ENCODE measurements at regions not wholly inside any gene's neighbourhood (a gene's known extent, or its start where the extent isn't known, plus 50 kb on each side); places are given as distances from the start of the nearest gene placed in this dataset.

DNA sequence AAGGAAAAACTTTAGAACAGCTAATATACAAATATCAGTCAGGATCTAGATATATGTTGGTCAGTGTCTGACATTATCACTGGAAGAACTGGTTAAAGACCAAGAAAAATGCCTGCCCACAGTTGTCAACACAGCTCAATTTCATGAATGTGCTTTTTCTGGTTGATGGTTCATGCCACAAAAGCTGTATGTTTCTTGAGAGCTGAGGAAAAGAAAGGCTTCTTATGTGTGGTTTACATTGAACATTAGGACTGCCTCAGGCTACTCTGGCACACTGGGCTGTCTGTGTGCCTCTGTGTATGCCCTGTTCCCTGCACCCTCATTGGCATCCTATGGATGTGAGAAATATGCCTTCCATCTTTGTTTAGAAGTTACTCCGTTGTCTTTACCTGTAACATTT, 218.8 kb upstream of the RGS6 start:
- Mint-ChIP-seq H3K4me3 (ENCODE audit: unreplicated experiment) (no peak overlapping the region), H3K36me3 (ENCODE audit: insufficient read depth, unreplicated experiment) (peaks cover 20% of the 10 kb centered on the region)
- POLR2A ChIA-PET, result interaction anchor here (1.0 to 1.4 kb wide), 5 partner anchors 10 to 392 kb away, joined by 3 to 4 read pairs (median 4); no protein-coding TSS in a partner anchor

DNA sequence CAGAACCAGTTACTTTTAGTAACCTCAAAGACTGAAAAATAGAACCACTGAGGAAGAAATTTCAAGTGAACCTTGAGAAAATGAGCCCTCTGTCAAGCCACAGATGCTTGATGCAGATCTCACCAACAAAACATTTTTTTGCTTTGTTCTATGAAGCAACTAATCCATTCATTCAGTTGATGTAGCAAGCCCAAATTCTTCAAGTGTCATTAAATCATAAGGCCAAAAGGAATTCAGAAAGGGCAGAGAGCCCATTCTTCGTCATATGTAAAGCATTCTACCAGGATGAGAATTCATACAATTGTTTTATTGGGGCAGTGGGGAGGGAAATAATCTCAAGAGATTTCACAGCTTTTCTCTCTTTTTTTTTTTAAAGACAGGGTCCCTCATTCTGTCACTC, 218.0 kb upstream of the RGS6 start:
- Mint-ChIP-seq H3K36me3 (ENCODE audit: insufficient read depth, unreplicated experiment) (peaks cover 19% of the 10 kb centered on the region), H3K27ac (ENCODE audit: low read depth, unreplicated experiment) (peak overlapping the region; percentile 51), H3K4me3 (ENCODE audit: unreplicated experiment) (no peak overlapping the region), H3K27me3 (ENCODE audit: insufficient read depth, unreplicated experiment) (no peaks in the 10 kb centered on the region), H3K9me3 (ENCODE audit: unreplicated experiment) (no peaks in the 10 kb centered on the region), H3K4me1 (ENCODE audit: insufficient read depth, unreplicated experiment) (peaks cover 36% of the 10 kb centered on the region)
- TF ChIP-seq, protein P1, sequence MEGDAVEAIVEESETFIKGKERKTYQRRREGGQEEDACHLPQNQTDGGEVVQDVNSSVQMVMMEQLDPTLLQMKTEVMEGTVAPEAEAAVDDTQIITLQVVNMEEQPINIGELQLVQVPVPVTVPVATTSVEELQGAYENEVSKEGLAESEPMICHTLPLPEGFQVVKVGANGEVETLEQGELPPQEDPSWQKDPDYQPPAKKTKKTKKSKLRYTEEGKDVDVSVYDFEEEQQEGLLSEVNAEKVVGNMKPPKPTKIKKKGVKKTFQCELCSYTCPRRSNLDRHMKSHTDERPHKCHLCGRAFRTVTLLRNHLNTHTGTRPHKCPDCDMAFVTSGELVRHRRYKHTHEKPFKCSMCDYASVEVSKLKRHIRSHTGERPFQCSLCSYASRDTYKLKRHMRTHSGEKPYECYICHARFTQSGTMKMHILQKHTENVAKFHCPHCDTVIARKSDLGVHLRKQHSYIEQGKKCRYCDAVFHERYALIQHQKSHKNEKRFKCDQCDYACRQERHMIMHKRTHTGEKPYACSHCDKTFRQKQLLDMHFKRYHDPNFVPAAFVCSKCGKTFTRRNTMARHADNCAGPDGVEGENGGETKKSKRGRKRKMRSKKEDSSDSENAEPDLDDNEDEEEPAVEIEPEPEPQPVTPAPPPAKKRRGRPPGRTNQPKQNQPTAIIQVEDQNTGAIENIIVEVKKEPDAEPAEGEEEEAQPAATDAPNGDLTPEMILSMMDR (IDR thresholded peaks at IDR 0.05; ENCODE audit: unreplicated experiment), result no peak
- intact Hi-C loops (cut with micrococcal nuclease), result loop anchor here (5.0 kb wide), 1 partner anchor 392 kb away; the partner anchor contains the start of gene SIPA1L1
- POLR2A ChIA-PET, result interaction anchor here (0.6 kb wide), 1 partner anchor 161 kb away, joined by 4 read pairs; no protein-coding TSS in a partner anchor
- CTCF ChIA-PET, result interaction anchor here (1.2 to 1.6 kb wide), 4 partner anchors 24 to 578 kb away, joined by 3 to 4 read pairs (median 4); no protein-coding TSS in a partner anchor
- peak; percentile 64 for DNase-seq (ENCODE audit: unreplicated experiment)
- BruUV-seq (replicated peaks), result no TSS peak

More for the DNA sequence above, 218.8 kb upstream of the RGS6 start:
- peak; percentile 27 for DNase-seq (ENCODE audit: unreplicated experiment)
- peak overlapping the region; percentile 51 for H3K27ac Mint-ChIP-seq (ENCODE audit: low read depth, unreplicated experiment)
- TF ChIP-seq, protein P1 (IDR thresholded peaks at IDR 0.05; ENCODE audit: unreplicated experiment), result no peak
- intact Hi-C loops (cut with micrococcal nuclease), result loop anchor here (5.0 kb wide), 1 partner anchor 391 kb away; the partner anchor contains the start of gene SIPA1L1
- no TSS peak for BruUV-seq (replicated peaks)
- H3K4me1 Mint-ChIP-seq (ENCODE audit: insufficient read depth, unreplicated experiment), result peaks cover 36% of the 10 kb centered on the region
- CTCF ChIA-PET, result interaction anchor here (0.6 to 2.1 kb wide), 5 partner anchors 250 to 571 kb away, joined by 3 to 12 read pairs (median 3); no protein-coding TSS in a partner anchor
- no peaks in the 10 kb centered on the region for H3K9me3 Mint-ChIP-seq (ENCODE audit: unreplicated experiment)
- H3K27me3 Mint-ChIP-seq (ENCODE audit: insufficient read depth, unreplicated experiment), result no peaks in the 10 kb centered on the region

DNA sequence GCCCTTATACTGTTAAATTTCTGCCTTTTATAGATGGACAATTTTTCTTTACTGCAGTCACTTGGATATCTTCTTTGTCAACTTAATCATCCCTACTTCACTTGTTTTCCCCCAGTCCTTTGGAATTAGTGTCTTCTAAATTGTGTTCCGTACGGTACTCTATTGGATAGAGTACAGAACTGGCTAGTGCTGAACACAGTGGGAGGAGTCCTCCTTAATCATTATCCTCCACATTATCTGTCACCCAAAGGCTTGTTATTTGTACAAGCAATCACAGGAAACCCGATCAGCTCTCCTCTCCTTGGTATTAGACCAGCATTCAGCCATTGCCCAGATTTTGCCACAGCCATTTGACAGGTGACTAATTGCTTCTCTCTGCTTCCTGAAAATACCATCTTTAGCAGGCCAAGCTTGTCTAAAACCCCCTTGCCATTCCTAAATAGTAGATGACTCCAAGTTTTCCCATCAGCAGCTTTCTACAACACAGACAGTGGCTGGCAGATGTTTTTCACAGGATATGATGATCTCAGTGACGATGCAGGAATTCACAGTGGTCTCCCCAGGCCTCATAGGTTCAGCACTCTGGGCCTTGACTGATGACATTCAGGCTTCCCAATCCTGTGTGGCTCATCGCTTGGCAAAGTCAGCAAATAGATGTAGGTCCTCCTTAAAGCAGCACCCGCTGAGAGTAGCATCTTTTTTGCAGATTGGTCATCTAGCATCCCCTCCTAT, 216.0 kb upstream of the RGS6 start:
- TF ChIP-seq, protein P1 (IDR thresholded peaks at IDR 0.05; ENCODE audit: unreplicated experiment), result no peak
- no peak overlapping the region for H3K27ac Mint-ChIP-seq (ENCODE audit: low read depth, unreplicated experiment)
- peaks cover 7% of the 10 kb centered on the region for H3K36me3 Mint-ChIP-seq (ENCODE audit: insufficient read depth, unreplicated experiment)
- intact Hi-C loops (cut with micrococcal nuclease), result no loop called here
- H3K27me3 Mint-ChIP-seq (ENCODE audit: insufficient read depth, unreplicated experiment), result no peaks in the 10 kb centered on the region
- no peak overlapping the region for H3K4me3 Mint-ChIP-seq (ENCODE audit: unreplicated experiment)
- peaks cover 37% of the 10 kb centered on the region for H3K4me1 Mint-ChIP-seq (ENCODE audit: insufficient read depth, unreplicated experiment)
- ChIA-PET POLR2A (no interaction called here), CTCF (interaction anchor here (0.6 to 0.7 kb wide), 2 partner anchors 31 to 119 kb away, joined by 3 read pairs; no protein-coding TSS in a partner anchor)
- BruUV-seq (replicated peaks), result no TSS peak
- no peak for DNase-seq (ENCODE audit: unreplicated experiment)
- H3K9me3 Mint-ChIP-seq (ENCODE audit: unreplicated experiment), result no peaks in the 10 kb centered on the region

DNA sequence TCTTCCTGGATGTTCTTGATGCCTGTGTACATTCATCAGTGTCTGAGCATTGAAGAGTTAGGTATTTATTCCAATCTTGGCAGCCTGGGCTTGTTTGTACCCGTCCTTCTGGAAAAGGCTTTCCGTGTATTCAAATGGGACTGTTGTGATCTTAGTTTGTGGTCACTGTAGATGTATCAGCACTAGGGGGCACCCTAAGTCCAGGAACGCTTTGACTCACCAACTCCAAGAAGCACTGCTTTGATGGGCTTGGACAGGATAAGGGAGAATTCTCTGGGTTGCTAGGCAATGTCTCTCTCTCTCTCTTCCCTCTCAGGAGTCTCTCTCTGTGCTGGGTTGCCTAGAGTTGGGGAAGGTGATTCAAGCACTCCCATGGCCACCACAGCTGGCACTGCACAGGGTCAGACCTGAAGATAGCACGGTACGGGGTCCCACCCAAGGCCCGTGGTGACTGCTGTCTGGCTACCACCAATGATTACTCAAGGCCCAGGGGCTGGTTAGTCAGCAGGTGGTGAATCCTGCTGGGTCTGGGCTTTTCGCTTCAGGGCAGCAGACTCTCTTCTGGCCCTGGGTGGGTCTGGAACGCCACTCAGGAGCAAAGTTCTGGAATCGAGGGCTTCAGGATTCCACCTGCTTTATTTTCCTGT, 211.1 kb upstream of the RGS6 start:
- Mint-ChIP-seq H3K9me3 (ENCODE audit: unreplicated experiment) (no peaks in the 10 kb centered on the region), H3K4me1 (ENCODE audit: insufficient read depth, unreplicated experiment) (peaks cover 17% of the 10 kb centered on the region), H3K36me3 (ENCODE audit: insufficient read depth, unreplicated experiment) (peaks cover 11% of the 10 kb centered on the region), H3K4me3 (ENCODE audit: unreplicated experiment) (no peak overlapping the region), H3K27me3 (ENCODE audit: insufficient read depth, unreplicated experiment) (no peaks in the 10 kb centered on the region), H3K27ac (ENCODE audit: low read depth, unreplicated experiment) (peak overlapping the region; percentile 88)
- POLR2A ChIA-PET, result no interaction called here
- no TSS peak for BruUV-seq (replicated peaks)
- intact Hi-C loops (cut with micrococcal nuclease), result loop anchor here (1.0 to 2.0 kb wide), 3 partner anchors 32 to 572 kb away; no protein-coding TSS in a partner anchor
- peak; percentile 79 for DNase-seq (ENCODE audit: unreplicated experiment)
- TF ChIP-seq, protein P1 (IDR thresholded peaks at IDR 0.05; ENCODE audit: unreplicated experiment), result peak; percentile 53
- CTCF ChIA-PET, result interaction anchor here (0.6 to 1.7 kb wide), 8 partner anchors 9 to 616 kb away, joined by 3 to 8 read pairs (median 4); no protein-coding TSS in a partner anchor

Data from MCF 10A (cell line).